ENCODE measurements at regions not wholly inside any gene's neighbourhood (a gene's known extent, or its start where the extent isn't known, plus 50 kb on each side); places are given as distances from the start of the nearest gene placed in this dataset.

DNA sequence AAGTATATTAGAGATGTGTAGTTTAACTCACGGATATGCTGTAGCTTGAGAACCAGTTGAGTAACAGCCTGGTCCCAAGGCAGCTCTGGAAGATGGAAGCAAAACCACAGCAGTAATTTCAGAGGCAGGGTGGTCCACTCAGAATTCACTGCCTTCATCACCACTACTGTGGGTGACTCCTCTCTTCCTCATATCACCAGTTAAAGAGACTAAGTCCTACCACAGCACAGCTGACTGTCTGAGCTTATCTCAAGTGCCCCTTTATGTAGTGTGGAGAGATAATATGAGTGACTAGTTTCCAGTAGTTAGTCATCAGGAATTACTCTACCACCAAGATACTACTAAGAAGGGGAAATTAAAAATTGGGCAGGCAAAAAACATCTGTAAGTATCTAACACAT is 1571.2 kb upstream of the C9orf72 start:
- no peak for ATAC-seq
- POLR2A ChIA-PET = no interaction called here
- CTCF ChIA-PET = no interaction called here
- no peaks in the 10 kb centered on the region for H3K27me3 ChIP-seq (ENCODE audit: control insufficient read depth, insufficient read depth, low read length)
- no peaks in the 10 kb centered on the region for H3K36me3 ChIP-seq (ENCODE audit: control insufficient read depth, insufficient read depth, low read length)
- BruUV-seq (replicated peaks) = no TSS peak
- H3K27ac ChIP-seq (ENCODE audit: low read length) = no peak overlapping the region
- H3K9me3 ChIP-seq (ENCODE audit: control insufficient read depth, insufficient read depth, low read depth, low read length) = peaks cover 3% of the 10 kb centered on the region; the same call in 1 of the 2 replicates
- intact Hi-C loops (cut with micrococcal nuclease; ENCODE audit: unreplicated experiment) (no loop called here), in situ Hi-C loops (cut with HindIII; ENCODE audit: low pct_unique_long_range_greater_than_20kb, low sequenced_read_pairs) (no loop called here)
- TF ChIP-seq TCF7L2 (IDR thresholded peaks at IDR 0.05; ENCODE audit: low read depth, low read length) (no peak), SIN3A (IDR thresholded peaks at IDR 0.05; ENCODE audit: borderline replicate concordance, insufficient read depth, low read depth, low read length) (no peak)
- TF ChIP-seq, protein P1, sequence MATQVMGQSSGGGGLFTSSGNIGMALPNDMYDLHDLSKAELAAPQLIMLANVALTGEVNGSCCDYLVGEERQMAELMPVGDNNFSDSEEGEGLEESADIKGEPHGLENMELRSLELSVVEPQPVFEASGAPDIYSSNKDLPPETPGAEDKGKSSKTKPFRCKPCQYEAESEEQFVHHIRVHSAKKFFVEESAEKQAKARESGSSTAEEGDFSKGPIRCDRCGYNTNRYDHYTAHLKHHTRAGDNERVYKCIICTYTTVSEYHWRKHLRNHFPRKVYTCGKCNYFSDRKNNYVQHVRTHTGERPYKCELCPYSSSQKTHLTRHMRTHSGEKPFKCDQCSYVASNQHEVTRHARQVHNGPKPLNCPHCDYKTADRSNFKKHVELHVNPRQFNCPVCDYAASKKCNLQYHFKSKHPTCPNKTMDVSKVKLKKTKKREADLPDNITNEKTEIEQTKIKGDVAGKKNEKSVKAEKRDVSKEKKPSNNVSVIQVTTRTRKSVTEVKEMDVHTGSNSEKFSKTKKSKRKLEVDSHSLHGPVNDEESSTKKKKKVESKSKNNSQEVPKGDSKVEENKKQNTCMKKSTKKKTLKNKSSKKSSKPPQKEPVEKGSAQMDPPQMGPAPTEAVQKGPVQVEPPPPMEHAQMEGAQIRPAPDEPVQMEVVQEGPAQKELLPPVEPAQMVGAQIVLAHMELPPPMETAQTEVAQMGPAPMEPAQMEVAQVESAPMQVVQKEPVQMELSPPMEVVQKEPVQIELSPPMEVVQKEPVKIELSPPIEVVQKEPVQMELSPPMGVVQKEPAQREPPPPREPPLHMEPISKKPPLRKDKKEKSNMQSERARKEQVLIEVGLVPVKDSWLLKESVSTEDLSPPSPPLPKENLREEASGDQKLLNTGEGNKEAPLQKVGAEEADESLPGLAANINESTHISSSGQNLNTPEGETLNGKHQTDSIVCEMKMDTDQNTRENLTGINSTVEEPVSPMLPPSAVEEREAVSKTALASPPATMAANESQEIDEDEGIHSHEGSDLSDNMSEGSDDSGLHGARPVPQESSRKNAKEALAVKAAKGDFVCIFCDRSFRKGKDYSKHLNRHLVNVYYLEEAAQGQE (IDR thresholded peaks at IDR 0.05; ENCODE audit: insufficient read depth in 1 of 2, low read depth in 2 of 2, low read length in 1 of 2) = no peak
- H3K4me3 ChIP-seq (ENCODE audit: low read depth in 2 of 2, low read length in 2 of 2) = no peak overlapping the region
- DNase-seq (ENCODE audit: low read depth, low spot score) = no peak
- H3K4me1 ChIP-seq (ENCODE audit: control insufficient read depth, insufficient read depth, low read length) = no peaks in the 10 kb centered on the region

GRCh38 chr9:29150606-29151005 is 1577.3 kb upstream of the C9orf72 start:
- no peaks in the 10 kb centered on the region; the same call in 1 of the 2 replicates for H3K9me3 ChIP-seq (ENCODE audit: control insufficient read depth, insufficient read depth, low read depth, low read length)
- DNase-seq (ENCODE audit: low read depth, low spot score) = no peak
- no peaks in the 10 kb centered on the region for H3K36me3 ChIP-seq (ENCODE audit: control insufficient read depth, insufficient read depth, low read length)
- no peaks in the 10 kb centered on the region for H3K4me1 ChIP-seq (ENCODE audit: control insufficient read depth, insufficient read depth, low read length)
- no peaks in the 10 kb centered on the region for H3K27me3 ChIP-seq (ENCODE audit: control insufficient read depth, insufficient read depth, low read length)
- intact Hi-C loops (cut with micrococcal nuclease; ENCODE audit: unreplicated experiment) = no loop called here
- no peak overlapping the region for H3K27ac ChIP-seq (ENCODE audit: low read length)
- POLR2A ChIA-PET = no interaction called here
- no peak for ATAC-seq
- BruUV-seq (replicated peaks) = no TSS peak
- no peak overlapping the region for H3K4me3 ChIP-seq (ENCODE audit: low read depth in 2 of 2, low read length in 2 of 2)
- in situ Hi-C loops (cut with HindIII; ENCODE audit: low pct_unique_long_range_greater_than_20kb, low sequenced_read_pairs) = no loop called here
- CTCF ChIA-PET = no interaction called here
- no peak for TF ChIP-seq POLR2AphosphoS5 (IDR thresholded peaks at IDR 0.05; ENCODE audit: low read depth, low read length)
- no peak for TF ChIP-seq TCF7L2 (IDR thresholded peaks at IDR 0.05; ENCODE audit: low read depth, low read length)
- no peak for TF ChIP-seq SIN3A (IDR thresholded peaks at IDR 0.05; ENCODE audit: borderline replicate concordance, insufficient read depth, low read depth, low read length)
- no peak for TF ChIP-seq CTCF (IDR thresholded peaks at IDR 0.05)
- TF ChIP-seq, protein P1 (IDR thresholded peaks at IDR 0.05; ENCODE audit: insufficient read depth in 1 of 2, low read depth in 2 of 2, low read length in 1 of 2) = no peak
